Lower leg skin (tissue), 4 donors: ENCODE measurements at regions not wholly inside any gene's neighbourhood (a gene's known extent, or its start where the extent isn't known, plus 50 kb on each side); places are given as distances from the start of the nearest gene placed in this dataset.

Experiments used
- DNase-seq, 2 donors: peaks; one replicate each; pipeline ENCODE4 v3.0.0-alpha.2; 2019; ENCODE audit warnings: low spot score in 2 of 2
- H3K4me3 ChIP-seq: fragments of 200-600 bp; sonication (generic); 2 replicates; pipeline ENCODE4 v1.5.1; 2017; ENCODE audit warnings: mild to moderate bottlenecking, low read depth; ENCODE audit not compliant: poor library complexity, severe bottlenecking
- CTCF ChIP-seq, 3 donors: fragments of 450-650 bp; IDR thresholded peaks; one replicate each; pipeline ENCODE4 v1.5.1; 2016; ENCODE audit warnings: antibody characterized with exemption in 3 of 3, mild to moderate bottlenecking in 3 of 3, moderate library complexity in 2 of 3
- POLR2A ChIP-seq, 2 donors: fragments of 450-650 bp; IDR thresholded peaks; one replicate each; pipeline ENCODE4 v1.6.1; 2016 to 2017; ENCODE audit warnings: antibody characterized with exemption in 2 of 2, mild to moderate bottlenecking in 1 of 2, moderate library complexity in 1 of 2
- WGBS, 2 donors: methylation state at CpG; one replicate each; pipeline ENCODE4 v1.1.5; 2018; 5-methylcytosine and 5-hydroxymethylcytosine counted together
- intact Hi-C: fragments of 100-400 bp; cut with DNase I; formaldehyde crosslinking; loops from one replicate; pipeline ENCODE4 v1.15.0; 2023; ENCODE audit warnings: low total_unique reads

GRCh38 chr2:220053919-220054318 lies 426.5 kb downstream of the SLC4A3 start:
- TF ChIP-seq POLR2A (IDR thresholded peaks at IDR 0.05) (no peak), CTCF (IDR thresholded peaks at IDR 0.05) (no peak)
- no peak for DNase-seq
- intact Hi-C loops = no loop called here
- no peak overlapping the region for H3K4me3 ChIP-seq

GRCh38 chr2:220057391-220057790 lies 430.0 kb downstream of the SLC4A3 start:
- no peak for DNase-seq
- intact Hi-C loops = no loop called here
- WGBS, 2 donors = 87 to 90% methylated on average over 3 of the region's 3 CpGs
- H3K4me3 ChIP-seq = no peak overlapping the region
- TF ChIP-seq CTCF (IDR thresholded peaks at IDR 0.05) = no peak
- no peak for TF ChIP-seq POLR2A (IDR thresholded peaks at IDR 0.05)

GRCh38 chr2:220057916-220058315 lies 430.5 kb downstream of the SLC4A3 start:
- DNase-seq = no peak
- intact Hi-C loops = no loop called here
- H3K4me3 ChIP-seq = no peak overlapping the region
- WGBS, 2 donors = 71 to 85% methylated on average over 9 of the region's 9 CpGs
- TF ChIP-seq POLR2A (IDR thresholded peaks at IDR 0.05) (no peak), CTCF (IDR thresholded peaks at IDR 0.05) (no peak)

- no peak for TF ChIP-seq CTCF (IDR thresholded peaks at IDR 0.05)
- TF ChIP-seq POLR2A (IDR thresholded peaks at IDR 0.05) = no peak
- WGBS, 2 donors = 63 to 66% methylated on average over 13 of the region's 13 CpGs
- H3K4me3 ChIP-seq = no peak overlapping the region
- intact Hi-C loops = no loop called here
- DNase-seq = no peak
These were observed 436.9 kb downstream of the SLC4A3 start for GRCh38 chr2:220064111-220065030.

GRCh38 chr2:220065581-220065980 lies 438.2 kb downstream of the SLC4A3 start:
- 73 to 90% methylated on average over 2 of the region's 2 CpGs for WGBS, 2 donors
- no peak overlapping the region for H3K4me3 ChIP-seq
- no peak for TF ChIP-seq POLR2A (IDR thresholded peaks at IDR 0.05)
- no peak for TF ChIP-seq CTCF (IDR thresholded peaks at IDR 0.05)

GRCh38 chr2:220068846-220069245 lies 441.4 kb downstream of the SLC4A3 start:
- DNase-seq = no peak
- no peak for TF ChIP-seq CTCF (IDR thresholded peaks at IDR 0.05)
- TF ChIP-seq POLR2A (IDR thresholded peaks at IDR 0.05) = no peak
- H3K4me3 ChIP-seq = no peak overlapping the region
- intact Hi-C loops = no loop called here
- WGBS, 2 donors = 32 to 43% methylated on average over 2 of the region's 2 CpGs

More at GRCh38 chr2:220065581-220065980, 438.2 kb downstream of the SLC4A3 start:
- no peak for DNase-seq
- intact Hi-C loops = no loop called here
